ENCODE measurements at regions not wholly inside any gene's neighbourhood (a gene's known extent, or its start where the extent isn't known, plus 50 kb on each side); places are given as distances from the start of the nearest gene placed in this dataset.
"Not testable (repeated sequence)": the region's sequence is repeated elsewhere in the genome, so short reads cannot be mapped to it uniquely, and the experiment has no call there.

GRCh38 chr4:79599691-79600090 lies 191.7 kb upstream of the GK2 start:
- no peak overlapping the region for H3K27ac ChIP-seq (ENCODE audit: low read depth in 1 of 2, low read length in 1 of 2)
- H3K27me3 ChIP-seq (ENCODE audit: control insufficient read depth in 2 of 2, insufficient read depth in 1 of 2, low read length in 1 of 2) = no peaks in the 10 kb centered on the region
- DNase-seq (ENCODE audit: low read depth in 6 of 9, low spot score in 9 of 9) = no peak
- no peaks in the 10 kb centered on the region for H3K4me1 ChIP-seq (ENCODE audit: control insufficient read depth in 2 of 2, insufficient read depth in 2 of 2, low read length in 2 of 2)
- H3K36me3 ChIP-seq (ENCODE audit: control insufficient read depth in 2 of 2, insufficient read depth in 2 of 2, low read length in 1 of 2) = no peaks in the 10 kb centered on the region
- H3K9me3 ChIP-seq (ENCODE audit: control insufficient read depth in 2 of 2, insufficient read depth in 1 of 2, low read length in 1 of 2) = no peaks in the 10 kb centered on the region
- no peak overlapping the region for H3K4me3 ChIP-seq (ENCODE audit: low read length in 2 of 2)
- WGBS = 96% methylated on average over 1 of the region's 1 CpG

- H3K9me3 ChIP-seq (ENCODE audit: control insufficient read depth in 2 of 2, insufficient read depth in 1 of 2, low read length in 1 of 2) = no peaks in the 10 kb centered on the region
- no peaks in the 10 kb centered on the region for H3K36me3 ChIP-seq (ENCODE audit: control insufficient read depth in 2 of 2, insufficient read depth in 2 of 2, low read length in 1 of 2)
- 97% methylated on average over 4 of the region's 4 CpGs for WGBS
- no peak overlapping the region for H3K27ac ChIP-seq (ENCODE audit: low read depth in 1 of 2, low read length in 1 of 2)
- no peaks in the 10 kb centered on the region for H3K4me1 ChIP-seq (ENCODE audit: control insufficient read depth in 2 of 2, insufficient read depth in 2 of 2, low read length in 2 of 2)
- no peak for DNase-seq (ENCODE audit: low read depth in 6 of 9, low spot score in 9 of 9)
- no peak overlapping the region for H3K4me3 ChIP-seq (ENCODE audit: low read length in 2 of 2)
- no peaks in the 10 kb centered on the region for H3K27me3 ChIP-seq (ENCODE audit: control insufficient read depth in 2 of 2, insufficient read depth in 1 of 2, low read length in 1 of 2)
Measured at GRCh38 chr4:79598801-79599200, 190.8 kb upstream of the GK2 start.

GRCh38 chr4:79598214-79598613 lies 190.2 kb upstream of the GK2 start:
- H3K9me3 ChIP-seq (ENCODE audit: control insufficient read depth in 2 of 2, insufficient read depth in 1 of 2, low read length in 1 of 2) = no peaks in the 10 kb centered on the region
- H3K4me3 ChIP-seq (ENCODE audit: low read length in 2 of 2) = no peak overlapping the region
- H3K27me3 ChIP-seq (ENCODE audit: control insufficient read depth in 2 of 2, insufficient read depth in 1 of 2, low read length in 1 of 2) = no peaks in the 10 kb centered on the region
- 91% methylated on average over 2 of the region's 2 CpGs for WGBS
- no peaks in the 10 kb centered on the region for H3K36me3 ChIP-seq (ENCODE audit: control insufficient read depth in 2 of 2, insufficient read depth in 2 of 2, low read length in 1 of 2)
- H3K4me1 ChIP-seq (ENCODE audit: control insufficient read depth in 2 of 2, insufficient read depth in 2 of 2, low read length in 2 of 2) = no peaks in the 10 kb centered on the region
- H3K27ac ChIP-seq (ENCODE audit: low read depth in 1 of 2, low read length in 1 of 2) = no peak overlapping the region
- DNase-seq (ENCODE audit: low read depth in 6 of 9, low spot score in 9 of 9) = no peak

- Histone ChIP-seq H3K27me3 (ENCODE audit: control insufficient read depth in 2 of 2, insufficient read depth in 1 of 2, low read length in 1 of 2) (no peaks in the 10 kb centered on the region), H3K36me3 (ENCODE audit: control insufficient read depth in 2 of 2, insufficient read depth in 2 of 2, low read length in 1 of 2) (no peaks in the 10 kb centered on the region), H3K9me3 (ENCODE audit: control insufficient read depth in 2 of 2, insufficient read depth in 1 of 2, low read length in 1 of 2) (no peaks in the 10 kb centered on the region), H3K4me3 (ENCODE audit: low read length in 2 of 2) (no peak overlapping the region), H3K4me1 (ENCODE audit: control insufficient read depth in 2 of 2, insufficient read depth in 2 of 2, low read length in 2 of 2) (no peaks in the 10 kb centered on the region), H3K27ac (ENCODE audit: low read depth in 1 of 2, low read length in 1 of 2) (no peak overlapping the region)
- DNase-seq (ENCODE audit: low read depth in 6 of 9, low spot score in 9 of 9) = no peak
- WGBS = 90% methylated on average over 2 of the region's 2 CpGs
Measured at GRCh38 chr4:79597266-79597665, 189.2 kb upstream of the GK2 start.

- WGBS = 93% methylated on average over 5 of the region's 6 CpGs
- H3K9me3 ChIP-seq (ENCODE audit: control insufficient read depth in 2 of 2, insufficient read depth in 1 of 2, low read length in 1 of 2); H3K27me3 ChIP-seq (ENCODE audit: control insufficient read depth in 2 of 2, insufficient read depth in 1 of 2, low read length in 1 of 2); H3K27ac ChIP-seq (ENCODE audit: low read depth in 1 of 2, low read length in 1 of 2); DNase-seq (ENCODE audit: low read depth in 6 of 9, low spot score in 9 of 9); H3K4me3 ChIP-seq (ENCODE audit: low read length in 2 of 2); H3K4me1 ChIP-seq (ENCODE audit: control insufficient read depth in 2 of 2, insufficient read depth in 2 of 2, low read length in 2 of 2); H3K36me3 ChIP-seq (ENCODE audit: control insufficient read depth in 2 of 2, insufficient read depth in 2 of 2, low read length in 1 of 2): not testable (repeated sequence)
Measured at GRCh38 chr4:79592218-79592617, 184.2 kb upstream of the GK2 start.

- H3K27ac ChIP-seq (ENCODE audit: low read depth in 1 of 2, low read length in 1 of 2) = no peak overlapping the region
- H3K9me3 ChIP-seq (ENCODE audit: control insufficient read depth in 2 of 2, insufficient read depth in 1 of 2, low read length in 1 of 2) = no peaks in the 10 kb centered on the region
- H3K4me3 ChIP-seq (ENCODE audit: low read length in 2 of 2) = no peak overlapping the region
- 93% methylated on average over 1 of the region's 1 CpG for WGBS
- no peaks in the 10 kb centered on the region for H3K36me3 ChIP-seq (ENCODE audit: control insufficient read depth in 2 of 2, insufficient read depth in 2 of 2, low read length in 1 of 2)
- DNase-seq (ENCODE audit: low read depth in 6 of 9, low spot score in 9 of 9) = no peak
- no peaks in the 10 kb centered on the region for H3K27me3 ChIP-seq (ENCODE audit: control insufficient read depth in 2 of 2, insufficient read depth in 1 of 2, low read length in 1 of 2)
- H3K4me1 ChIP-seq (ENCODE audit: control insufficient read depth in 2 of 2, insufficient read depth in 2 of 2, low read length in 2 of 2) = no peaks in the 10 kb centered on the region
Measured at GRCh38 chr4:79588679-79589078, 180.7 kb upstream of the GK2 start.

- DNase-seq (ENCODE audit: low read depth in 6 of 9, low spot score in 9 of 9) = not testable (repeated sequence)
- WGBS = 98% methylated on average over 2 of the region's 2 CpGs
Measured at GRCh38 chr4:79587207-79587606, 179.2 kb upstream of the GK2 start.

GRCh38 chr4:79585834-79586233 lies 177.8 kb upstream of the GK2 start:
- H3K36me3 ChIP-seq (ENCODE audit: control insufficient read depth in 2 of 2, insufficient read depth in 2 of 2, low read length in 1 of 2) = no peaks in the 10 kb centered on the region

More at GRCh38 chr4:79587207-79587606, 179.2 kb upstream of the GK2 start:
- H3K27me3 ChIP-seq (ENCODE audit: control insufficient read depth in 2 of 2, insufficient read depth in 1 of 2, low read length in 1 of 2); H3K4me3 ChIP-seq (ENCODE audit: low read length in 2 of 2); H3K36me3 ChIP-seq (ENCODE audit: control insufficient read depth in 2 of 2, insufficient read depth in 2 of 2, low read length in 1 of 2); H3K4me1 ChIP-seq (ENCODE audit: control insufficient read depth in 2 of 2, insufficient read depth in 2 of 2, low read length in 2 of 2); H3K9me3 ChIP-seq (ENCODE audit: control insufficient read depth in 2 of 2, insufficient read depth in 1 of 2, low read length in 1 of 2); H3K27ac ChIP-seq (ENCODE audit: low read depth in 1 of 2, low read length in 1 of 2): not testable (repeated sequence)

GRCh38 chr4:79585330-79585729 lies 177.3 kb upstream of the GK2 start:
- Histone ChIP-seq H3K9me3 (ENCODE audit: control insufficient read depth in 2 of 2, insufficient read depth in 1 of 2, low read length in 1 of 2) (no peaks in the 10 kb centered on the region), H3K27me3 (ENCODE audit: control insufficient read depth in 2 of 2, insufficient read depth in 1 of 2, low read length in 1 of 2) (no peaks in the 10 kb centered on the region), H3K4me3 (ENCODE audit: low read length in 2 of 2) (no peak overlapping the region), H3K4me1 (ENCODE audit: control insufficient read depth in 2 of 2, insufficient read depth in 2 of 2, low read length in 2 of 2) (no peaks in the 10 kb centered on the region), H3K27ac (ENCODE audit: low read depth in 1 of 2, low read length in 1 of 2) (no peak overlapping the region), H3K36me3 (ENCODE audit: control insufficient read depth in 2 of 2, insufficient read depth in 2 of 2, low read length in 1 of 2) (no peaks in the 10 kb centered on the region)
- DNase-seq (ENCODE audit: low read depth in 6 of 9, low spot score in 9 of 9) = no peak
- WGBS = 95% methylated on average over 2 of the region's 2 CpGs

More at GRCh38 chr4:79585834-79586233, 177.8 kb upstream of the GK2 start:
- no peaks in the 10 kb centered on the region for H3K4me1 ChIP-seq (ENCODE audit: control insufficient read depth in 2 of 2, insufficient read depth in 2 of 2, low read length in 2 of 2)
- no peaks in the 10 kb centered on the region for H3K9me3 ChIP-seq (ENCODE audit: control insufficient read depth in 2 of 2, insufficient read depth in 1 of 2, low read length in 1 of 2)
- DNase-seq (ENCODE audit: low read depth in 6 of 9, low spot score in 9 of 9) = no peak
- no peak overlapping the region for H3K27ac ChIP-seq (ENCODE audit: low read depth in 1 of 2, low read length in 1 of 2)
- H3K4me3 ChIP-seq (ENCODE audit: low read length in 2 of 2) = no peak overlapping the region
- WGBS = 96% methylated on average over 3 of the region's 3 CpGs
- no peaks in the 10 kb centered on the region for H3K27me3 ChIP-seq (ENCODE audit: control insufficient read depth in 2 of 2, insufficient read depth in 1 of 2, low read length in 1 of 2)

GRCh38 chr4:79584902-79585301 lies 176.9 kb upstream of the GK2 start:
- H3K27me3 ChIP-seq (ENCODE audit: control insufficient read depth in 2 of 2, insufficient read depth in 1 of 2, low read length in 1 of 2) = no peaks in the 10 kb centered on the region
- no peak for DNase-seq (ENCODE audit: low read depth in 6 of 9, low spot score in 9 of 9)
- WGBS = 90% methylated on average over 3 of the region's 3 CpGs

More at GRCh38 chr4:79584902-79585301, 176.9 kb upstream of the GK2 start:
- Histone ChIP-seq H3K9me3 (ENCODE audit: control insufficient read depth in 2 of 2, insufficient read depth in 1 of 2, low read length in 1 of 2) (no peaks in the 10 kb centered on the region), H3K4me1 (ENCODE audit: control insufficient read depth in 2 of 2, insufficient read depth in 2 of 2, low read length in 2 of 2) (no peaks in the 10 kb centered on the region), H3K4me3 (ENCODE audit: low read length in 2 of 2) (no peak overlapping the region), H3K36me3 (ENCODE audit: control insufficient read depth in 2 of 2, insufficient read depth in 2 of 2, low read length in 1 of 2) (no peaks in the 10 kb centered on the region), H3K27ac (ENCODE audit: low read depth in 1 of 2, low read length in 1 of 2) (no peak overlapping the region)
